Astrocyte (in vitro differentiated cells and primary cell): ENCODE measurements at regions not wholly inside any gene's neighbourhood (a gene's known extent, or its start where the extent isn't known, plus 50 kb on each side); places are given as distances from the start of the nearest gene placed in this dataset.

Experiments
- DNase-seq: peaks from one replicate; pipeline ENCODE4 v3.0.0-alpha.2; 2010; ENCODE audit warnings: low read depth
- FAIRE-seq: peaks from 2 replicates; lab custom pipeline; 2011; peaks lifted over from hg19 to GRCh38; lab: Jason Lieb, UNC
- H2AFZ ChIP-seq: 2 replicates; pipeline ENCODE4 v1.6.0; 2012; ENCODE audit warnings: low read depth, low read length, inconsistent platforms
- H3K27ac ChIP-seq: 2 replicates; pipeline ENCODE4 v1.5.1; 2011; ENCODE audit warnings: low read depth, low read length, inconsistent platforms
- H3K27me3 ChIP-seq: 2 replicates; pipeline ENCODE4 v1.6.0; 2011; ENCODE audit warnings: low read length, inconsistent platforms; ENCODE audit not compliant: insufficient read depth
- H3K36me3 ChIP-seq: 2 replicates; pipeline ENCODE4 v1.5.1; 2011; ENCODE audit warnings: low read length, inconsistent platforms; ENCODE audit not compliant: insufficient read depth
- H3K4me1 ChIP-seq: 2 replicates; pipeline ENCODE4 v1.5.1; 2011; ENCODE audit warnings: low read length, inconsistent platforms; ENCODE audit not compliant: insufficient read depth
- H3K4me2 ChIP-seq: 2 replicates; pipeline ENCODE4 v1.6.0; 2012; ENCODE audit warnings: low read length, inconsistent platforms
- H3K4me3 ChIP-seq: 2 replicates; pipeline ENCODE4 v1.5.1; 2011; ENCODE audit warnings: low read depth, mild to moderate bottlenecking, low read length, inconsistent platforms; ENCODE audit not compliant: insufficient read depth
- H3K79me2 ChIP-seq: 2 replicates; pipeline ENCODE4 v1.6.0; 2012; ENCODE audit warnings: mild to moderate bottlenecking, low read length, inconsistent platforms; ENCODE audit not compliant: insufficient read depth
- H3K9ac ChIP-seq: 2 replicates; pipeline ENCODE4 v1.6.0; 2012; ENCODE audit warnings: mild to moderate bottlenecking, low read length, inconsistent platforms
- H3K9me3 ChIP-seq: 2 replicates; pipeline ENCODE4 v1.5.1; 2012; ENCODE audit warnings: low read depth, mild to moderate bottlenecking, low read length, inconsistent platforms; ENCODE audit not compliant: insufficient read depth
- H4K20me1 ChIP-seq: 2 replicates; pipeline ENCODE4 v1.6.0; 2012; ENCODE audit warnings: low read length, inconsistent platforms; ENCODE audit not compliant: insufficient read depth
- H3K27ac Mint-ChIP-seq: one replicate; pipeline ENCODE4 v1.8.0; 2021; ENCODE audit warnings: mild to moderate bottlenecking, mixed read lengths; ENCODE audit not compliant: unreplicated experiment
- H3K27me3 Mint-ChIP-seq: one replicate; pipeline ENCODE4 v1.8.0; 2021; ENCODE audit warnings: low read depth, mixed read lengths; ENCODE audit not compliant: unreplicated experiment
- H3K36me3 Mint-ChIP-seq: one replicate; pipeline ENCODE4 v1.8.0; 2021; ENCODE audit warnings: low read depth, mixed read lengths; ENCODE audit not compliant: unreplicated experiment
- H3K4me1 Mint-ChIP-seq: one replicate; pipeline ENCODE4 v1.8.0; 2021; ENCODE audit warnings: low read depth, mixed read lengths; ENCODE audit not compliant: unreplicated experiment
- H3K4me3 Mint-ChIP-seq: one replicate; pipeline ENCODE4 v1.8.0; 2021; ENCODE audit warnings: mild to moderate bottlenecking, moderate library complexity, mixed read lengths; ENCODE audit not compliant: unreplicated experiment
- H3K9me3 Mint-ChIP-seq: one replicate; pipeline ENCODE4 v1.8.0; 2021; ENCODE audit warnings: mild to moderate bottlenecking, mixed read lengths; ENCODE audit not compliant: unreplicated experiment
- EZH2 ChIP-seq: IDR thresholded peaks from 2 replicates; pipeline ENCODE4 v1.6.1; 2012; ENCODE audit warnings: mild to moderate bottlenecking, low read length, inconsistent platforms; ENCODE audit not compliant: insufficient read depth
- TF ChIP-seq, protein P1 (sequence below): IDR thresholded peaks from 2 replicates; pipeline ENCODE4 v1.5.1; 2011; ENCODE audit warnings: low read depth, mild to moderate bottlenecking, inconsistent platforms, low read length, moderate library complexity; ENCODE audit not compliant: insufficient read depth

- Mint-ChIP-seq H3K36me3 (no peaks in the 10 kb centered on the region), H3K4me3 (no peak overlapping the region), H3K9me3 (peaks cover 3% of the 10 kb centered on the region), H3K27ac (no peak overlapping the region), H3K27me3 (no peaks in the 10 kb centered on the region), H3K4me1 (no peaks in the 10 kb centered on the region)
- Histone ChIP-seq H3K4me3 (no peak overlapping the region), H3K27ac (no peak overlapping the region), H3K9me3 (peaks cover 7% of the 10 kb centered on the region), H3K4me1 (no peaks in the 10 kb centered on the region), H3K9ac (no peak overlapping the region), H3K27me3 (no peaks in the 10 kb centered on the region), H2AFZ (no peak overlapping the region), H3K36me3 (no peaks in the 10 kb centered on the region), H3K79me2 (no peaks in the 10 kb centered on the region), H3K4me2 (no peak overlapping the region), H4K20me1 (no peaks in the 10 kb centered on the region)
- no peak for TF ChIP-seq EZH2
- TF ChIP-seq, protein P1, sequence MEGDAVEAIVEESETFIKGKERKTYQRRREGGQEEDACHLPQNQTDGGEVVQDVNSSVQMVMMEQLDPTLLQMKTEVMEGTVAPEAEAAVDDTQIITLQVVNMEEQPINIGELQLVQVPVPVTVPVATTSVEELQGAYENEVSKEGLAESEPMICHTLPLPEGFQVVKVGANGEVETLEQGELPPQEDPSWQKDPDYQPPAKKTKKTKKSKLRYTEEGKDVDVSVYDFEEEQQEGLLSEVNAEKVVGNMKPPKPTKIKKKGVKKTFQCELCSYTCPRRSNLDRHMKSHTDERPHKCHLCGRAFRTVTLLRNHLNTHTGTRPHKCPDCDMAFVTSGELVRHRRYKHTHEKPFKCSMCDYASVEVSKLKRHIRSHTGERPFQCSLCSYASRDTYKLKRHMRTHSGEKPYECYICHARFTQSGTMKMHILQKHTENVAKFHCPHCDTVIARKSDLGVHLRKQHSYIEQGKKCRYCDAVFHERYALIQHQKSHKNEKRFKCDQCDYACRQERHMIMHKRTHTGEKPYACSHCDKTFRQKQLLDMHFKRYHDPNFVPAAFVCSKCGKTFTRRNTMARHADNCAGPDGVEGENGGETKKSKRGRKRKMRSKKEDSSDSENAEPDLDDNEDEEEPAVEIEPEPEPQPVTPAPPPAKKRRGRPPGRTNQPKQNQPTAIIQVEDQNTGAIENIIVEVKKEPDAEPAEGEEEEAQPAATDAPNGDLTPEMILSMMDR, result no peak
- FAIRE-seq, result no peak
- no peak for DNase-seq
Measured at GRCh38 chr9:30198463-30199309, 2185.8 kb upstream of the ACO1 start.

DNA sequence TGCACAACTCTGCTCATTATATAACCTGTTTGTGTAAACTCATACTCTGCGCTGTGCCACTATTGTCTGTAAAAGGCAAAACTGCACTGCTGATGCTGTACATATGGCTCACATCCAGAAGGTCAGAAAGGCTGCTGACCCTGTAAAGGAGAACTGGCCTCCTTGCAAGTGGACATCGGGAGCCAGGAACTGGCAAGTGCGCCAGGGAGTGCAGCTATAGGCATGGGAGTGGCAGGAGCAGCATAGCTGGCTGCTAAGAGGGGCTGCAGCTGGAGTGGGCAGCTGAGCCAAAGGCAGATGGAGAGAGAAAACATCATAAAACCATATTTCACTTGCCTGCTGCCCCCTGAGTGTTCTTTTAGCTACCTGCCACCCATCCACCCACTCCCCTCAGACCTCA lies 2183.4 kb upstream of the ACO1 start:
- Histone ChIP-seq H3K9me3 (peaks cover 7% of the 10 kb centered on the region), H3K36me3 (no peaks in the 10 kb centered on the region), H3K4me1 (no peaks in the 10 kb centered on the region), H3K4me2 (no peak overlapping the region), H4K20me1 (no peaks in the 10 kb centered on the region), H3K9ac (no peak overlapping the region), H3K27ac (no peak overlapping the region), H3K4me3 (no peak overlapping the region), H3K27me3 (no peaks in the 10 kb centered on the region), H2AFZ (no peak overlapping the region), H3K79me2 (no peaks in the 10 kb centered on the region)
- Mint-ChIP-seq H3K4me3 (no peak overlapping the region), H3K9me3 (peaks cover 3% of the 10 kb centered on the region), H3K4me1 (no peaks in the 10 kb centered on the region), H3K27me3 (no peaks in the 10 kb centered on the region), H3K36me3 (no peaks in the 10 kb centered on the region), H3K27ac (no peak overlapping the region)
- DNase-seq (no peak), FAIRE-seq (no peak)
- TF ChIP-seq, protein P1, result no peak
- no peak for TF ChIP-seq EZH2

DNA sequence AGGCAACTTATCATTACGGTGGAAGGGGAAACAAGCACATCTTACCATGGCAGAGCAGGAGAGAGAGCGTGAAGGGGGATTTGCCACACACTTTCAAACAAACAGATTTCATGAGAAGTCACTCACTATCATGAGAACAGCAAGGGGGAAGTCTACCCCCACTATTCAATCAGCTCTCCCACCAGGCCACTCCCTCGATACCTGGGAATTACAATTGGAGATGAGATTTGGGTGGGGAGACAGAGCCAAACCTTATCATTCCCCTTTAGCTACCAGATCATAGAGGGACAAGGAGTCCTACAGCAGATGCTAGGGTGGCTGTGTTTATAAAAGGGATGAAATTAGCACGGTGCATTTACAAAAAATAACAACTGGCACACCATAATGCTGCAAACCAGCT lies 2149.4 kb upstream of the ACO1 start:
- Mint-ChIP-seq H3K27ac (no peak overlapping the region), H3K9me3 (no peaks in the 10 kb centered on the region), H3K4me1 (no peaks in the 10 kb centered on the region), H3K4me3 (no peak overlapping the region), H3K36me3 (no peaks in the 10 kb centered on the region), H3K27me3 (peaks cover under 1% of the 10 kb centered on the region)
- Histone ChIP-seq H2AFZ (no peak overlapping the region), H3K36me3 (no peaks in the 10 kb centered on the region), H3K9me3 (no peaks in the 10 kb centered on the region), H3K79me2 (no peaks in the 10 kb centered on the region), H3K27me3 (no peaks in the 10 kb centered on the region), H3K4me2 (no peak overlapping the region), H3K4me1 (no peaks in the 10 kb centered on the region), H3K27ac (no peak overlapping the region), H4K20me1 (no peaks in the 10 kb centered on the region), H3K4me3 (no peak overlapping the region), H3K9ac (no peak overlapping the region)
- FAIRE-seq, result no peak
- no peak for TF ChIP-seq EZH2
- TF ChIP-seq, protein P1, result no peak
- DNase-seq, result no peak
